CD14-positive monocyte (primary cell): ENCODE measurements at regions not wholly inside any gene's neighbourhood (a gene's known extent, or its start where the extent isn't known, plus 50 kb on each side); places are given as distances from the start of the nearest gene placed in this dataset.

Source experiments
- DNase-seq, 3 donors: peaks; one replicate each; pipeline ENCODE4 v3.0.0-alpha.2; 2011 to 2022
- H2AFZ ChIP-seq: 2 replicates; pipeline ENCODE4 v1.6.0; 2012; ENCODE audit warnings: mild to moderate bottlenecking, low read depth, low read length, inconsistent platforms; ENCODE audit not compliant: insufficient read depth, poor library complexity, severe bottlenecking
- H3K27ac ChIP-seq, 2 donors: 1 replicate in 1 of 2; 2 replicates in 1 of 2; pipeline ENCODE4 v1.5.1; 2012 to 2013; ENCODE audit warnings: low read length in 2 of 2, control low read depth in 1 of 2, inconsistent platforms in 1 of 2, low read depth in 1 of 2, mild to moderate bottlenecking in 1 of 2
- H3K27me3 ChIP-seq, 2 donors: one replicate each; pipeline versions ENCODE4 v1.6.0 to v1.6.1; 2011 to 2013; ENCODE audit warnings: low read length in 2 of 2; ENCODE audit not compliant: control insufficient read depth in 2 of 2, insufficient read depth in 2 of 2
- H3K36me3 ChIP-seq, 2 donors: replicated peaks in 1 of 2; 1 replicate in 1 of 2; 2 replicates in 1 of 2; pipeline versions ENCODE4 v1.5.1 to v1.6.1; 2012 to 2013; ENCODE audit warnings: low read length in 2 of 2, control low read depth in 1 of 2, inconsistent platforms in 1 of 2, mild to moderate bottlenecking in 1 of 2; ENCODE audit not compliant: insufficient read depth in 2 of 2, control insufficient read depth in 1 of 2
- H3K4me1 ChIP-seq, 2 donors: 1 replicate in 1 of 2; 2 replicates in 1 of 2; pipeline versions ENCODE4 v1.5.1 to v1.6.1; 2012 to 2013; ENCODE audit warnings: low read length in 2 of 2, control low read depth in 1 of 2, inconsistent platforms in 1 of 2, mild to moderate bottlenecking in 1 of 2, moderate library complexity in 1 of 2; ENCODE audit not compliant: insufficient read depth in 2 of 2, control insufficient read depth in 1 of 2
- H3K4me2 ChIP-seq: replicated peaks from 2 replicates; pipeline ENCODE3; 2012; ENCODE audit warnings: low read length, moderate library complexity, mild to moderate bottlenecking; ENCODE audit not compliant: poor library complexity, severe bottlenecking; ENCODE audit errors: extremely low read depth
- H3K4me3 ChIP-seq, 3 experiments: fragments of 200-600 bp in 1 of 3; sonication (generic) in 1 of 3; replicated peaks in 1 of 3; 1 replicate in 2 of 3; 2 replicates in 1 of 3; pipeline ENCODE4 v1.5.1; 2011 to 2013; ENCODE audit warnings: low read length in 3 of 3, mild to moderate bottlenecking in 3 of 3, control low read depth in 2 of 3, low read depth in 2 of 3, inconsistent platforms in 1 of 3, moderate library complexity in 1 of 3
- H3K79me2 ChIP-seq: 2 replicates; pipeline ENCODE4 v1.6.0; 2012; ENCODE audit warnings: mild to moderate bottlenecking, control low read depth, inconsistent platforms, low read length, moderate library complexity; ENCODE audit not compliant: insufficient read depth
- H3K9ac ChIP-seq: 2 replicates; pipeline ENCODE4 v1.6.0; 2017; ENCODE audit warnings: low read length, mild to moderate bottlenecking; ENCODE audit not compliant: insufficient read depth, poor library complexity, severe bottlenecking
- H3K9me3 ChIP-seq, 2 donors: replicated peaks in 1 of 2; 1 replicate in 1 of 2; 2 replicates in 1 of 2; pipeline versions ENCODE4 v1.5.1 to v1.6.1; 2012 to 2013; ENCODE audit warnings: low read length in 2 of 2, control low read depth in 1 of 2; ENCODE audit not compliant: control insufficient read depth in 1 of 2, insufficient read depth in 1 of 2
- H4K20me1 ChIP-seq: 2 replicates; pipeline ENCODE4 v1.6.0; 2012; ENCODE audit warnings: mild to moderate bottlenecking, low read length, control low read depth, moderate library complexity; ENCODE audit not compliant: insufficient read depth
- H3K27ac Mint-ChIP-seq, 7 donors: one replicate each; pipeline ENCODE4 v1.8.0; 2020; ENCODE audit warnings: mild to moderate bottlenecking in 7 of 7, mixed read lengths in 7 of 7, moderate library complexity in 6 of 7, inconsistent platforms in 2 of 7
- H3K27me3 Mint-ChIP-seq, 3 donors: one replicate each; pipeline ENCODE4 v1.8.0; 2021 to 2022; ENCODE audit warnings: low read depth in 3 of 3, mild to moderate bottlenecking in 3 of 3, mixed read lengths in 3 of 3, moderate library complexity in 3 of 3, inconsistent platforms in 1 of 3
- H3K36me3 Mint-ChIP-seq, 2 donors: one replicate each; pipeline ENCODE4 v1.8.0; 2020; ENCODE audit warnings: mixed read lengths in 2 of 2, inconsistent platforms in 1 of 2, mild to moderate bottlenecking in 1 of 2
- H3K4me1 Mint-ChIP-seq: one replicate; pipeline ENCODE4 v1.8.0; 2020; ENCODE audit warnings: mild to moderate bottlenecking, mixed read lengths
- H3K4me3 Mint-ChIP-seq, 2 donors: one replicate each; pipeline ENCODE4 v1.8.0; 2020; ENCODE audit warnings: mild to moderate bottlenecking in 2 of 2, mixed read lengths in 2 of 2, moderate library complexity in 1 of 2
- H3K9me3 Mint-ChIP-seq, 7 donors: one replicate each; pipeline ENCODE4 v1.8.0; 2020 to 2022; ENCODE audit warnings: mixed read lengths in 7 of 7, mild to moderate bottlenecking in 6 of 7, moderate library complexity in 6 of 7, inconsistent platforms in 2 of 7
- CTCF ChIP-seq: fragments of 200-600 bp; IDR thresholded peaks from one replicate; pipeline ENCODE4 v1.8.0; 2022; ENCODE audit warnings: antibody characterized with exemption, mild to moderate bottlenecking
- WGBS: methylation state at CpG from one replicate; pipeline ENCODE4 v1.1.5; 2013; ENCODE audit warnings: missing lambda C conversion rate; ENCODE audit not compliant: insufficient coverage; 5-methylcytosine and 5-hydroxymethylcytosine counted together
- intact Hi-C, 2 donors: fragments of 100-400 bp; cut with micrococcal nuclease; formaldehyde crosslinking; loops; one replicate each; pipeline versions ENCODE4 v1.15.0 to v1.15.1; 2023

GRCh38 chr16:51916814-51917213 is 630.1 kb downstream of the TOX3 start:
- H4K20me1 ChIP-seq = no peaks in the 10 kb centered on the region
- no peaks in the 10 kb centered on the region for H3K36me3 Mint-ChIP-seq
- WGBS = 81% methylated on average over 2 of the region's 2 CpGs

GRCh38 chr16:51916231-51916630 is 630.7 kb downstream of the TOX3 start:
- Histone ChIP-seq H3K27ac (no peak overlapping the region), H3K9me3 (no peaks in the 10 kb centered on the region), H4K20me1 (no peaks in the 10 kb centered on the region), H2AFZ (no peak overlapping the region), H3K36me3 (no peaks in the 10 kb centered on the region), H3K9ac (no peak overlapping the region), H3K4me1 (no peaks in the 10 kb centered on the region), H3K4me3 (no peak overlapping the region), H3K4me2 (no peak overlapping the region), H3K79me2 (no peaks in the 10 kb centered on the region), H3K27me3 (no peaks in the 10 kb centered on the region)
- Mint-ChIP-seq H3K9me3 (peaks cover 0 to 5% (median 0%) of the 10 kb centered on the region in 7 donors), H3K27ac (no peak overlapping the region), H3K27me3 (peaks cover 0 to 2% (median 0%) of the 10 kb centered on the region in 3 donors), H3K4me3 (no peak overlapping the region), H3K4me1 (no peaks in the 10 kb centered on the region), H3K36me3 (no peaks in the 10 kb centered on the region)
- no peak for DNase-seq
- TF ChIP-seq CTCF = no peak
- intact Hi-C loops = no loop called here
- WGBS = no CpG with 5 or more reads among the region's 4 CpGs

More at GRCh38 chr16:51916814-51917213, 630.1 kb downstream of the TOX3 start:
- intact Hi-C loops = no loop called here
- Histone ChIP-seq H3K36me3 (no peaks in the 10 kb centered on the region), H3K9me3 (no peaks in the 10 kb centered on the region), H3K79me2 (no peaks in the 10 kb centered on the region), H2AFZ (no peak overlapping the region), H3K4me3 (no peak overlapping the region), H3K27me3 (no peaks in the 10 kb centered on the region), H3K9ac (no peak overlapping the region), H3K4me2 (no peak overlapping the region), H3K4me1 (no peaks in the 10 kb centered on the region), H3K27ac (no peak overlapping the region)
- DNase-seq = no peak
- Mint-ChIP-seq H3K27ac (no peak overlapping the region), H3K4me3 (no peak overlapping the region), H3K27me3 (peaks cover 0 to 2% (median 0%) of the 10 kb centered on the region in 3 donors), H3K4me1 (no peaks in the 10 kb centered on the region), H3K9me3 (peaks cover 0 to 5% (median 0%) of the 10 kb centered on the region in 7 donors)
- no peak for TF ChIP-seq CTCF
